ENCODE measurements at regions not wholly inside any gene's neighbourhood (a gene's known extent, or its start where the extent isn't known, plus 50 kb on each side); places are given as distances from the start of the nearest gene placed in this dataset.

- no peak for TF ChIP-seq CTCF (IDR thresholded peaks at IDR 0.05)
- no peak for TF ChIP-seq POLR2A (IDR thresholded peaks at IDR 0.05; ENCODE audit: low read depth)
- TF ChIP-seq POLR2AphosphoS5 (IDR thresholded peaks at IDR 0.05) = no peak
- no peak for TF ChIP-seq EP300 (IDR thresholded peaks at IDR 0.05)
Observed at GRCh38 chr12:18981732-18982131, 147.8 kb upstream of the PLEKHA5 start.
